HEK293 (cell line): ENCODE measurements at regions not wholly inside any gene's neighbourhood (a gene's known extent, or its start where the extent isn't known, plus 50 kb on each side); places are given as distances from the start of the nearest gene placed in this dataset.

Experiments
- CTCF ChIA-PET: fragments of 350-600 bp; formaldehyde crosslinking; extraction: SDS; loops from one replicate; lab custom pipeline; 2021; ENCODE audit warnings: antibody characterized with exemption; lab: Yijun Ruan, JAX
- POLR2A ChIA-PET: fragments of 300-600 bp; formaldehyde crosslinking; extraction: SDS; loops from one replicate; lab custom pipeline; 2020; ENCODE audit warnings: antibody characterized with exemption, inconsistent platforms; lab: Yijun Ruan, JAX
- H3K27ac ChIP-seq: fragments of 200-500 bp; sonication (Bioruptor generic); 2 replicates; pipeline ENCODE4 v1.5.1; 2014; ENCODE audit warnings: low read depth, low read length, control low read depth, inconsistent platforms; ENCODE audit errors: extremely low read depth
- H3K36me3 ChIP-seq, 2 experiments: fragments of 200-500 bp in 1 of 2; sonication (Bioruptor generic) in 1 of 2; 1 replicate in 1 of 2; 2 replicates in 1 of 2; pipeline ENCODE4 v1.5.1; 2014 to 2017; ENCODE audit warnings: inconsistent platforms in 2 of 2, low read length in 2 of 2; ENCODE audit not compliant: control insufficient read depth in 2 of 2, insufficient read depth in 1 of 2
- H3K4me1 ChIP-seq: fragments of 200-500 bp; sonication (Bioruptor generic); 2 replicates; pipeline ENCODE4 v1.5.1; 2014; ENCODE audit warnings: mild to moderate bottlenecking, low read length, inconsistent platforms; ENCODE audit not compliant: control insufficient read depth, insufficient read depth
- H3K4me3 ChIP-seq: 2 replicates; pipeline ENCODE4 v1.5.1; 2011; ENCODE audit warnings: low read depth, mild to moderate bottlenecking, control low read depth, low read length, moderate library complexity
- H3K9me3 ChIP-seq: fragments of 200-500 bp; sonication (Bioruptor generic); 2 replicates; pipeline ENCODE4 v1.5.1; 2014; ENCODE audit warnings: low read depth, low read length, inconsistent platforms; ENCODE audit not compliant: control insufficient read depth, insufficient read depth
- CTCF ChIP-seq: fragments of 450-650 bp; formaldehyde crosslinking; IDR thresholded peaks from 2 replicates; pipeline ENCODE4 v1.5.1; 2016; ENCODE audit warnings: missing biosample characterization, missing genetic modification characterization
- ELK4 ChIP-seq: IDR thresholded peaks from 2 replicates; pipeline ENCODE4 v1.6.1; 2011; ENCODE audit warnings: mild to moderate bottlenecking, low read depth, low read length, borderline replicate concordance
- KLF7 ChIP-seq: fragments of 450-650 bp; formaldehyde crosslinking; IDR thresholded peaks from 2 replicates; pipeline ENCODE4 v1.5.1; 2016; ENCODE audit warnings: missing biosample characterization, missing genetic modification characterization, borderline replicate concordance
- SP7 ChIP-seq: fragments of 450-650 bp; formaldehyde crosslinking; IDR thresholded peaks from 2 replicates; pipeline ENCODE4 v1.5.1; 2016; ENCODE audit warnings: missing biosample characterization, missing genetic modification characterization
- TCF7L2 ChIP-seq: IDR thresholded peaks from 2 replicates; pipeline ENCODE4 v1.6.1; 2011; ENCODE audit warnings: low read depth, mild to moderate bottlenecking, inconsistent platforms, low read length, moderate library complexity, borderline replicate concordance
- YY1 ChIP-seq: fragments of 450-650 bp; formaldehyde crosslinking; IDR thresholded peaks from 2 replicates; pipeline ENCODE4 v1.5.1; 2018; ENCODE audit warnings: missing biosample characterization, missing genetic modification characterization
- ZBTB20 ChIP-seq: fragments of 450-650 bp; formaldehyde crosslinking; IDR thresholded peaks from 2 replicates; pipeline ENCODE4 v1.5.1; 2016; ENCODE audit warnings: missing biosample characterization, missing genetic modification characterization
- ZBTB21 ChIP-seq: fragments of 450-650 bp; formaldehyde crosslinking; IDR thresholded peaks from 2 replicates; pipeline ENCODE4 v1.5.1; 2017; ENCODE audit warnings: missing biosample characterization, missing genetic modification characterization
- ZFP37 ChIP-seq: fragments of 450-650 bp; formaldehyde crosslinking; IDR thresholded peaks from 2 replicates; pipeline ENCODE4 v1.5.1; 2016; ENCODE audit warnings: missing biosample characterization, missing genetic modification characterization
- ZNF138 ChIP-seq: fragments of 450-650 bp; formaldehyde crosslinking; IDR thresholded peaks from 2 replicates; pipeline ENCODE4 v1.5.1; 2016; ENCODE audit warnings: missing biosample characterization, missing genetic modification characterization, borderline replicate concordance
- ZNF23 ChIP-seq: fragments of 450-650 bp; formaldehyde crosslinking; IDR thresholded peaks from 2 replicates; pipeline ENCODE4 v1.5.1; 2016; ENCODE audit warnings: missing biosample characterization, missing genetic modification characterization, borderline replicate concordance
- ZNF394 ChIP-seq: fragments of 450-650 bp; formaldehyde crosslinking; IDR thresholded peaks from 2 replicates; pipeline ENCODE4 v1.5.1; 2016; ENCODE audit warnings: missing biosample characterization, missing genetic modification characterization, mild to moderate bottlenecking, moderate library complexity, borderline replicate concordance
- ZNF426 ChIP-seq: fragments of 450-650 bp; formaldehyde crosslinking; IDR thresholded peaks from 2 replicates; pipeline ENCODE4 v1.5.1; 2017; ENCODE audit warnings: missing biosample characterization, missing genetic modification characterization, mild to moderate bottlenecking, inconsistent platforms, moderate library complexity
- ZNF596 ChIP-seq: fragments of 450-650 bp; IDR thresholded peaks from 2 replicates; pipeline ENCODE4 v1.5.0; 2018; ENCODE audit warnings: missing biosample characterization, mild to moderate bottlenecking, missing genetic modification characterization, moderate library complexity
- ZNF629 ChIP-seq: fragments of 450-650 bp; formaldehyde crosslinking; IDR thresholded peaks from 2 replicates; pipeline ENCODE4 v1.5.1; 2017; ENCODE audit warnings: missing biosample characterization, missing genetic modification characterization
- ZNF701 ChIP-seq: fragments of 450-650 bp; formaldehyde crosslinking; IDR thresholded peaks from 2 replicates; pipeline ENCODE4 v1.5.1; 2016; ENCODE audit warnings: missing biosample characterization, missing genetic modification characterization
- ZSCAN23 ChIP-seq: fragments of 450-650 bp; formaldehyde crosslinking; IDR thresholded peaks from 2 replicates; pipeline ENCODE4 v1.5.1; 2016; ENCODE audit warnings: missing biosample characterization, missing genetic modification characterization
- ZSCAN30 ChIP-seq: fragments of 450-650 bp; IDR thresholded peaks from 2 replicates; pipeline ENCODE4 v1.5.1; 2018; ENCODE audit warnings: missing biosample characterization, mild to moderate bottlenecking, missing genetic modification characterization, moderate library complexity
- TF ChIP-seq, protein P1 (sequence below): fragments of 450-650 bp; formaldehyde crosslinking; IDR thresholded peaks from 2 replicates; pipeline ENCODE4 v1.5.1; 2017; ENCODE audit warnings: missing biosample characterization, missing genetic modification characterization
- TF ChIP-seq, protein P2 (sequence below): fragments of 450-650 bp; formaldehyde crosslinking; IDR thresholded peaks from 2 replicates; pipeline ENCODE4 v1.5.1; 2017; ENCODE audit warnings: missing biosample characterization, missing genetic modification characterization

GRCh38 chr21:36245115-36245514, 74.9 kb upstream of the MORC3 start:
- Histone ChIP-seq H3K27ac (no peak overlapping the region), H3K4me3 (no peak overlapping the region), H3K4me1 (no peaks in the 10 kb centered on the region), H3K9me3 (no peaks in the 10 kb centered on the region), H3K36me3 (peaks cover 21 to 26% of the 10 kb centered on the region in 2 experiments)
- CTCF ChIA-PET, result interaction anchor here (0.6 to 2.8 kb wide), 6 partner anchors 11 to 830 kb away, joined by 3 to 10 read pairs (median 4); no protein-coding TSS in a partner anchor
- no peak for TF ChIP-seq ZBTB20 (tag by site-specific recombination)
- TF ChIP-seq ZNF629 (tag by site-specific recombination), result no peak
- TF ChIP-seq ZBTB21, result no peak
- TF ChIP-seq ZSCAN23 (tag by site-specific recombination), result no peak
- no peak for TF ChIP-seq ZNF596 (tag by site-specific recombination)
- POLR2A ChIA-PET, result no interaction called here

DNA sequence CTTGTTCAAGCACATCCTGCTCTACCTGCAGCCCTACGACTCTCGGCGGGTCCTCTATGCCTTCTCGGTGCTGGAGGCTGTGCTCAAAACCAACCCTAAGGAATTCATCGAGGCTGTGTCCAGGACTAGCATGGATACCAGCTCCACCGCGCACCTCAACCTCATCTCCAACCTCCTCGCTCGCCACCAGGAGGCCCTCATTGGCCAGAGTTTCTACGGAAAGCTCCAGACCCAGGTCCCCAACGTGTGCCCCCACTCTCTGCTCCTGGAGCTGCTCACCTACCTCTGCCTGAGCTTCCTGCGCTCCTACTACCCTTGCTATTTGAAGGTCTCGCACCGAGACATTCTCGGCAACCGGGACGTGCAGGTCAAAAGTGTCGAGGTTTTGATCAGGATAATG, 74.3 kb upstream of the MORC3 start:
- H3K36me3 ChIP-seq, result peaks cover 21 to 26% of the 10 kb centered on the region in 2 experiments

GRCh38 chr21:36246080-36246631, 73.8 kb upstream of the MORC3 start:
- Histone ChIP-seq H3K36me3 (peaks cover 25 to 26% of the 10 kb centered on the region in 2 experiments), H3K4me3 (no peak overlapping the region), H3K4me1 (no peaks in the 10 kb centered on the region), H3K9me3 (no peaks in the 10 kb centered on the region), H3K27ac (no peak overlapping the region)
- POLR2A ChIA-PET, result no interaction called here
- CTCF ChIA-PET, result interaction anchor here (0.5 to 2.8 kb wide), 3 partner anchors 12 to 16 kb away, joined by 3 to 10 read pairs (median 5); no protein-coding TSS in a partner anchor
- TF ChIP-seq ELK4 (no peak), ZNF138 (tag by site-specific recombination) (no peak), ZNF426 (tag by site-specific recombination) (no peak), ZNF701 (no peak), ZSCAN30 (no peak), ZNF23 (tag by site-specific recombination) (no peak), ZFP37 (tag by site-specific recombination) (no peak), YY1 (tag by site-specific recombination) (no peak), KLF7 (no peak), ZNF394 (tag by site-specific recombination) (no peak), SP7 (tag by site-specific recombination) (no peak), TCF7L2 (no peak)
- TF ChIP-seq, protein P1, sequence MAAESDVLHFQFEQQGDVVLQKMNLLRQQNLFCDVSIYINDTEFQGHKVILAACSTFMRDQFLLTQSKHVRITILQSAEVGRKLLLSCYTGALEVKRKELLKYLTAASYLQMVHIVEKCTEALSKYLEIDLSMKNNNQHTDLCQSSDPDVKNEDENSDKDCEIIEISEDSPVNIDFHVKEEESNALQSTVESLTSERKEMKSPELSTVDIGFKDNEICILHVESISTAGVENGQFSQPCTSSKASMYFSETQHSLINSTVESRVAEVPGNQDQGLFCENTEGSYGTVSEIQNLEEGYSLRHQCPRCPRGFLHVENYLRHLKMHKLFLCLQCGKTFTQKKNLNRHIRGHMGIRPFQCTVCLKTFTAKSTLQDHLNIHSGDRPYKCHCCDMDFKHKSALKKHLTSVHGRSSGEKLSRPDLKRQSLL, result no peak

More for the DNA sequence above, 74.3 kb upstream of the MORC3 start:
- 0 out of 2 replicates have a peak, but pooled peaks have one; percentile 11 for TF ChIP-seq CTCF (tag by site-specific recombination)
- TF ChIP-seq, protein P2, sequence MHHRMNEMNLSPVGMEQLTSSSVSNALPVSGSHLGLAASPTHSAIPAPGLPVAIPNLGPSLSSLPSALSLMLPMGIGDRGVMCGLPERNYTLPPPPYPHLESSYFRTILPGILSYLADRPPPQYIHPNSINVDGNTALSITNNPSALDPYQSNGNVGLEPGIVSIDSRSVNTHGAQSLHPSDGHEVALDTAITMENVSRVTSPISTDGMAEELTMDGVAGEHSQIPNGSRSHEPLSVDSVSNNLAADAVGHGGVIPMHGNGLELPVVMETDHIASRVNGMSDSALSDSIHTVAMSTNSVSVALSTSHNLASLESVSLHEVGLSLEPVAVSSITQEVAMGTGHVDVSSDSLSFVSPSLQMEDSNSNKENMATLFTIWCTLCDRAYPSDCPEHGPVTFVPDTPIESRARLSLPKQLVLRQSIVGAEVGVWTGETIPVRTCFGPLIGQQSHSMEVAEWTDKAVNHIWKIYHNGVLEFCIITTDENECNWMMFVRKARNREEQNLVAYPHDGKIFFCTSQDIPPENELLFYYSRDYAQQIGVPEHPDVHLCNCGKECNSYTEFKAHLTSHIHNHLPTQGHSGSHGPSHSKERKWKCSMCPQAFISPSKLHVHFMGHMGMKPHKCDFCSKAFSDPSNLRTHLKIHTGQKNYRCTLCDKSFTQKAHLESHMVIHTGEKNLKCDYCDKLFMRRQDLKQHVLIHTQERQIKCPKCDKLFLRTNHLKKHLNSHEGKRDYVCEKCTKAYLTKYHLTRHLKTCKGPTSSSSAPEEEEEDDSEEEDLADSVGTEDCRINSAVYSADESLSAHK (tag by site-specific recombination), result no peak
- CTCF ChIA-PET, result interaction anchor here (0.5 to 2.8 kb wide), 6 partner anchors 12 to 831 kb away, joined by 3 to 10 read pairs (median 4); no protein-coding TSS in a partner anchor
- no peak overlapping the region for H3K4me3 ChIP-seq
- H3K27ac ChIP-seq, result no peak overlapping the region
- no peaks in the 10 kb centered on the region for H3K4me1 ChIP-seq
- POLR2A ChIA-PET, result no interaction called here
- H3K9me3 ChIP-seq, result no peaks in the 10 kb centered on the region
